ENCODE measurements at regions not wholly inside any gene's neighbourhood (a gene's known extent, or its start where the extent isn't known, plus 50 kb on each side); places are given as distances from the start of the nearest gene placed in this dataset.
A peak's percentile ranks its signal among the peaks of the same experiment; 100 is the strongest.
"Not testable (repeated sequence)": the region's sequence is repeated elsewhere in the genome, so short reads cannot be mapped to it uniquely, and the experiment has no call there.

- TF ChIP-seq TSHZ2 (CRISPR knock-in tag; IDR thresholded peaks at IDR 0.05) = no peak
- TF ChIP-seq SNAI2 (CRISPR knock-in tag; IDR thresholded peaks at IDR 0.05) = no peak
- no peak for TF ChIP-seq RARB (CRISPR knock-in tag; IDR thresholded peaks at IDR 0.05)
- TF ChIP-seq ZNF565 (CRISPR knock-in tag; conservative IDR thresholded peaks at IDR 0.05; ENCODE audit: low read depth) = no peak
- TF ChIP-seq ISL1 (CRISPR knock-in tag; IDR thresholded peaks at IDR 0.05) = no peak
Observed at GRCh38 chr5:110872200-110872599, 133.4 kb downstream of the SLC25A46 start (continued).

GRCh38 chr5:110872963-110873362 is 134.2 kb downstream of the SLC25A46 start:
- TF ChIP-seq CREB5 (CRISPR knock-in tag; IDR thresholded peaks at IDR 0.05; ENCODE audit: low read depth) (no peak), BACH2 (CRISPR knock-in tag; IDR thresholded peaks at IDR 0.05; ENCODE audit: borderline replicate concordance) (no peak), PPARA (CRISPR knock-in tag; IDR thresholded peaks at IDR 0.05; ENCODE audit: borderline replicate concordance) (no peak), ZFP30 (CRISPR knock-in tag; IDR thresholded peaks at IDR 0.05) (no peak), ZNF8 (CRISPR knock-in tag; IDR thresholded peaks at IDR 0.05) (no peak), PATZ1 (CRISPR knock-in tag; IDR thresholded peaks at IDR 0.05; ENCODE audit: borderline replicate concordance) (no peak), ESRRG (CRISPR knock-in tag; IDR thresholded peaks at IDR 0.05) (no peak), SNAI2 (CRISPR knock-in tag; IDR thresholded peaks at IDR 0.05) (no peak), POU6F1 (CRISPR knock-in tag; IDR thresholded peaks at IDR 0.05; ENCODE audit: borderline replicate concordance, low read depth) (no peak), ZC3H10 (CRISPR knock-in tag; IDR thresholded peaks at IDR 0.05) (no peak), ISL1 (CRISPR knock-in tag; IDR thresholded peaks at IDR 0.05) (no peak), TOX (CRISPR knock-in tag; IDR thresholded peaks at IDR 0.05; ENCODE audit: borderline replicate concordance) (no peak), RARB (CRISPR knock-in tag; IDR thresholded peaks at IDR 0.05) (no peak), ARNTL (CRISPR knock-in tag; IDR thresholded peaks at IDR 0.05; ENCODE audit: borderline replicate concordance, low read depth) (no peak)
- no peak for ATAC-seq

- 0 out of 3 replicates have a peak, but pooled peaks have one; percentile 20 for ATAC-seq
- TF ChIP-seq TOX (CRISPR knock-in tag; IDR thresholded peaks at IDR 0.05; ENCODE audit: borderline replicate concordance) (no peak), BACH2 (CRISPR knock-in tag; IDR thresholded peaks at IDR 0.05; ENCODE audit: borderline replicate concordance) (no peak), PATZ1 (CRISPR knock-in tag; IDR thresholded peaks at IDR 0.05; ENCODE audit: borderline replicate concordance) (no peak), ZFP3 (CRISPR knock-in tag; IDR thresholded peaks at IDR 0.05) (no peak), GLIS3 (CRISPR knock-in tag; IDR thresholded peaks at IDR 0.05) (no peak), ZNF70 (CRISPR knock-in tag; IDR thresholded peaks at IDR 0.05) (no peak), TCF4 (CRISPR knock-in tag; IDR thresholded peaks at IDR 0.05; ENCODE audit: borderline replicate concordance) (no peak), SNAI2 (CRISPR knock-in tag; IDR thresholded peaks at IDR 0.05) (no peak), CSDC2 (CRISPR knock-in tag; IDR thresholded peaks at IDR 0.05) (no peak), OSR1 (CRISPR knock-in tag; IDR thresholded peaks at IDR 0.05) (no peak), ZNF8 (CRISPR knock-in tag; IDR thresholded peaks at IDR 0.05) (no peak)
Observed at GRCh38 chr5:110873773-110874437, 135.1 kb downstream of the SLC25A46 start.

GRCh38 chr5:110875115-110875514 is 136.3 kb downstream of the SLC25A46 start:
- ATAC-seq = not testable (repeated sequence)

All from SK-N-SH treated with all-trans-retinoic acid at 6 μM for 48 hours (cell line).